Fibroblast of skin of left biceps (primary cell): ENCODE measurements at regions not wholly inside any gene's neighbourhood (a gene's known extent, or its start where the extent isn't known, plus 50 kb on each side); places are given as distances from the start of the nearest gene placed in this dataset.
"Not testable (repeated sequence)": the region's sequence is repeated elsewhere in the genome, so short reads cannot be mapped to it uniquely, and the experiment has no call there.

ENCODE experiments used
- DNase-seq, 2 experiments: peaks; one replicate each; pipeline ENCODE4 v3.0.0-alpha.2; 2013; ENCODE audit warnings: low read depth in 2 of 2

GRCh38 chr10:78210976-78211375 lies 177.3 kb downstream of the RPS24 start:
- DNase-seq, result no peak

- DNase-seq, result no peak
Observed at GRCh38 chr10:78211561-78212051, 177.9 kb downstream of the RPS24 start.

DNA sequence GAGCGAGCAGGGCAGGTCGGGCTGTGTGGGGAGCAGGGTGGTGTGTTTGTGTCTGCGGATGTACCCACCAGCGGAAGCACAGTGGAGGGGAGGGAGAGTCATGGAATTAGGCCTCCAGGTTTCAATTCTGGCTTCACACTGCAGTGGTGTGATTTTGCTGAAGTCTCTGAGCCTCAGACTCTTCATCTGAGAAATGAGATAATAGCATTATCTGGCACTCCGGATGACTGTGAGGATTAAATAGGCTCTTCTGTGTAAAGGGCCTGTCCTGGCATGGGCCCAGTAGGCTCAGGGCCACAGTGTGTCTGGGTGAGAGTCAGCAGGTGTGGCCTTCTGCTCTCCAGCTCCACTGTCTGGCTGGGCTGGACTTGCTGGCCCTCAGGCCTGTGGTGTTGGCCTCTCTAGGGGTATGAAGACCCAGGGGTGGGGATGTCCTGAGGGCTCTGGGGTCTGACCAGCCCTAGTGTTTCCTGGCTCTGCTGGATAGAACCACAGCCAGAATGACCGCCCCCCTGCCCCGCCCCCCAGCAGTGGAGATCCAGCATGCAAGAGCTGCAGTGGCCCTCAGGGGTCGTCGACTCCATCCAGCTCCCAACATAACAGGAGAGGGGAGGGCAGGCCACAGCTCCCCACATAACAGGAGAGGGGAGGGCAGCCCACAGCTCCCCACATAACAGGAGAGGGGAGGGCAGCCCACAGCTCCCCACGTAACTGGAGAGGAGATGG lies 178.6 kb downstream of the RPS24 start:
- DNase-seq, result no peak

- no peak for DNase-seq
Observed at GRCh38 chr10:78212786-78213175, 179.1 kb downstream of the RPS24 start.

DNA sequence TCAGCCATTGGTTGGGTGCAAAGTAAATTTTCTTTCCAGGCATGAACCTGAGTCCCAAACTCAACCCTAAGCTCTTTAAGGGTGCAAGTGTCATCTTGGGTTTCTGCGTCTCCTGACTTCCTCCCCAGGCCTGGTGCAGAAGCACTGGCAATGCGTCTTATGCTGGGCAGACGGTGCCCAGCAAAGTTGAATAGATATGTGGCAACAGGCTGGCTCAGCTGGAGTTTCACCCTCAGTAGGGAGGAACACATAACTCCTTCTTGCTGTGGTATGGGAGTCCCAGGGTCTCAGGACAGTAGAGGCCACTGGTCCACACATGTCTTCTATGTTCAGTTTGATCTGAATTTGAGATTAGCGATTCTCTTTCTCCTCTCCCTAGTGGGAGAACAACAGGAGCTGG lies 181.3 kb downstream of the RPS24 start:
- DNase-seq, result no peak

DNA sequence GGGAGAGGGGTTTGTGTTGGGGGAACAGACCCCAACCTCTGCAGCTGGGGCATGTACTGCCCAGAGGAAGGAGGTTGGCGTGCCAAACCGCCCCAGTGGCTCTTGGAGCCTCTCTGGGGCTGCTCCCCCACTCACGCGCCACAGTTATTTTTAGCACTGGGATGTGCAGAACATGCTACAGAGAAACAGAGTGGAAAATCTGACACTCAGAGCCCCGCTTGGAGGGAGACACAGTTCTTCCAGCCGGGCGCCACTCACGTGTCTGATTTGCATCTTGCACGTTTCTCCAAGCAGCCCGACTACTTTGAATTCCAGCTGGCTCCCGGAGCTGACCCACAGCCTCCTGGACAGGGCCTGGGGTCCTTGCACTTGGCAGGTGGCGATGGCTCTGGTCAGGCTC lies 182.0 kb downstream of the RPS24 start:
- DNase-seq, result peak; percentile 63 to 70

GRCh38 chr10:78217336-78217735 lies 183.7 kb downstream of the RPS24 start:
- DNase-seq, result no peak

- DNase-seq, result no peak
Observed at GRCh38 chr10:78218798-78219490, 185.3 kb downstream of the RPS24 start.

- DNase-seq, result not testable (repeated sequence)
Observed at GRCh38 chr10:78219568-78219967, 185.9 kb downstream of the RPS24 start.

GRCh38 chr10:78220781-78221180 lies 187.1 kb downstream of the RPS24 start:
- DNase-seq, result no peak

DNA sequence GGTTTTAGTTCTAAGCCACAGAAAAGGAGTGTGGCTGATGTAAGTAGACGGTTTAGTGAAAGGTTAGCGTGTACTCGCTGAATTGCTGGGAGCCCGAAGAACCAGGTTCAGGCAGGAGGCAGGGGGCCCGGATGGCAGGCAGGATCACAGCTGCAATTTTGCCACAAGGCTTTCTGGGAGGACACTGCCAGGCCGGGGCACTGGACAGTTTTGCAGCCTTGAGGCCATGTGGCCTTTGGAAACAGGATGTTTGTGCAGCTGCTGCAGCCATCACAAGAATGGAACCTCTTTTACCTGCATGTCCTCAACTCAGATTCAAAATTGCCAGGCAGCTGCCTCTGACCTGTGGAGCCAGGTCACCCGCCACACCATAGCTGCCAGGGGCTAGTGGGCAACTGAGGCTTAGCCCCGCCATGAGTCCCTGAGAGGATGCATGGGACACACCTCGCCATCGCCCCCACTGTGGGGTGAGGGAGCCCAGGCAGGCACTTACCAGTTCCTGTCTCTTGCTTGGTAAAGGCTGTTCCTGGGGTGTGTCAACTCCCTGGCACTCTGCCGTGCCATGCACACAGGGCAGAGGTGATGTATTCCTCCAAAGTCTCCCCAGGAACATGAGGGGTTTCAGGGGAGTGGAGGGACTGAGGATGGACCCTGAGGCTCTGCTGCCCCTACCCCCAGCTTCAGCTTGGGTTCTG lies 188.6 kb downstream of the RPS24 start:
- DNase-seq, result no peak

GRCh38 chr10:78223088-78223487 lies 189.4 kb downstream of the RPS24 start:
- no peak for DNase-seq

DNA sequence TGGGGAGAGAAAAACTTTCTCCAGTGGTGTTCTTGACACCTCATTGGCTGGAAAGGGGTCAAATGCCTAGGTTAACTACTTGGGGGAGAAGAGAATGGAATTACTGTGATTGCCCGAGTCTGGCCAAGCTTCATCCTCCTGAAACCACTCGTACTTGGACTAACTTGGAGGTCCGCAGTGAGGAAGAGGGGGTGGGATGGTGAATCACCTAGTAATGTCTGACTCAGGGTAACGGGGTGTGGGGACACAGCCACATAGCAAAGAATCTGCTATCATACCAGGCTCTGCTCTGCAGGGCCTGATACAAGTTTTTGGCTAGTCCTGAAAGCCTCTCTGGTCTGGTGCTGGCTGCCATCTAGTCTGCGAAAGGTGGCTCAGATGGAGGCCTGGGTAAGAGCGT lies 190.9 kb downstream of the RPS24 start:
- peak; percentile 33 to 38 for DNase-seq

DNA sequence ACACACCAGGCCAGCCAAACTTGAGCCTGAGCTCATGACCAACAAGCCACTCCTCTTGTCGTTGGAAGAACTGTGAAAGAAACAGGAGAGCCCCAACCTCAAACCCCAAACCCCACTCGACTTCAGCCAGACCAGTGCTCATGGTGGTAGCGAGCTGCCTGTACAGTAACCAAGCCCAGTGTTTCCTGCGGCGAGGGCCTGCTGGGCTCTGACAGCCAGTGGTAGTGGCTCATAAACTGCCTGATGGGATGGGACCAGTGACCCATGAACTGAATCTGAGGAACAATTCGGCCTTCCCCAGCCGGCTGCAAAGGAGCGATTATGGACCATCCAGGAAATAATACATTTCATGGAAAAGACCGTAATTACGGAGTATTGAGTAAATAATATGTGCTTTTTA lies 191.9 kb downstream of the RPS24 start:
- DNase-seq, result no peak

DNA sequence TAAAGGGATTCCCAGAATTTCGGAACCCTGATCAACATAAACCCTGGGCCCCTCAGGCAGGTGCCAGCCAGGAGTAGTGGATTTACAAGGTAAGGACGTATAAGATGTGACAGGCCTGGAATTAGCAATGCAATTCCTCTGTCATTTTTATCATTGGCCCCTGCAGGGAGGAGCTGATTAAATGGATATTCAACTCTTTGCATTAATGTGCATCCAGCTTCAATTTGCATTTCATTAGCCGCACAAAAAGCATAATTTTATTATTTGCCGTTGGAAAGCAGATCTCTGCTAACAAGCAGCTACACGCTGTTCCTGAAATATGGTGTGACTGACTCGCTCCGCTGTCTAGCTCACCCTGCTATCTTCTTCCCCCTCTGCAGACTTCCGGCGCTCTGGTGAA lies 195.8 kb downstream of the RPS24 start:
- DNase-seq, result no peak

- DNase-seq, result no peak
Observed at GRCh38 chr10:78229950-78230675, 196.4 kb downstream of the RPS24 start.

DNA sequence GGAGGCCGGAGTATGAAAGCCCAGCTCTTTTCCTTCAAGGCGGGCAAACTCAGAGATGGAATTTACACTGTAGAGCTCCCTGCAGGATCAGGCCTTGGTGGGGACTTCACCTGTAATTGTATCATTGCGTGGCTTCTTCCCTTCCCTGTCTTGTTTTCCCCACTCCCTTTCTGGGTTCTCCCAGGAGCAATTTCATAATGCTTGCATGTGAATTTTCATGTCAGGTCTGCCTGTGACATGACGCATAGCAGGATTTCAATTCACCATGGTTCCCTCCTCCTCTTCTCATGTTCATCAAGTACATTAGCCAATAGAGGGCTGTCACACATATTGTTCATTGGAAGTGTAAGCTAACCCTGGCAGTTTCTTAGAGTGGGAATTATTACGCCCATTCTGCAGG lies 197.7 kb downstream of the RPS24 start:
- no peak for DNase-seq

GRCh38 chr10:78231939-78232338 lies 198.3 kb downstream of the RPS24 start:
- no peak for DNase-seq

DNA sequence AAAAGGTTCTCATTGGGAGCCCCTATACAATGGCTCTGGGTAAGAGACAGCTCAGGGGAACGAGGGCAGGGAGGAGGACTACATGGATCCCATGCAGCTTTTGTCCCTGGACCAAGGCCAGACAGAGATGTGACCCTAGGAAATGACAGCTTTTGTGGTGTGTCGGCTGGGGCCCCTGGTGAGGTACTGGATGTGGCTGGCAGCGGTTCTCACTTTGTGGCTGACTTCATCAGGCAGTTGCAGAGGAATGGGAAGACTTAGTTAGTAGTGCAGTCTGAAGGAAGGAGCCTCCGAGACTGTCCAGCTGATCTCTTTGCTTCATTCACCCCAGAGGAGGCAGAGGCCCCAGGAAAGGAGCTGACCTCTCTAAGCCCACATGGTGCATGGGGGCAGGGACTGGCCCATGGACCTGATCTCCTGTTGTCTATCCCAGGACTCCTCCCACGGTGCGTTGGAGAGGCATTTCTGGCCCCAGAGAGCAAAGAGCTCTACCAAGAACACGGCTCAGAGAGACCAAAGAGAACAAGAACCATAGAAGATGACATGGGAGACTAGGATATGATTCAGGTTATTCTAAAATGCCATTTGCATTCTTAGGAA lies 202.9 kb downstream of the RPS24 start:
- no peak for DNase-seq

- not testable (repeated sequence) for DNase-seq
Observed at GRCh38 chr10:78237951-78238350, 204.3 kb downstream of the RPS24 start.

DNA sequence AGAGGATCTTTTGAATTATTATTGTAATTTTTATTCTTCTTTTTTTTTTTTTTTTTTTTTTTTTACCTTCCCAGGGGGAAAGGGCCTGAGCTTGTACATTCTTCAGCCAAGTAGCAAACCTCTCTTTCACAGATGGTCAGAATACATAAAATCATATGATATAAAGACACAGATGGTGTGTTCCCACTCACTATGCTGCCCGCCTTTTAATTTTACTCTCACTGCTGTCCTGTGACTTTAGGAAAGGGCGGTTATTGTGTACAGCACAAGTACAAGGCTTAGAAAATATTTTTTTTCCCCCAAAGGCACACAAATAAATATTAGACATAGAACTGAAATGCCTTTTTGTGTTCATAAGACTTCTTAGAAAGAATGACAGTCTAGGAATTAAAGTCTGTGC lies 213.6 kb downstream of the RPS24 start:
- no peak for DNase-seq

DNA sequence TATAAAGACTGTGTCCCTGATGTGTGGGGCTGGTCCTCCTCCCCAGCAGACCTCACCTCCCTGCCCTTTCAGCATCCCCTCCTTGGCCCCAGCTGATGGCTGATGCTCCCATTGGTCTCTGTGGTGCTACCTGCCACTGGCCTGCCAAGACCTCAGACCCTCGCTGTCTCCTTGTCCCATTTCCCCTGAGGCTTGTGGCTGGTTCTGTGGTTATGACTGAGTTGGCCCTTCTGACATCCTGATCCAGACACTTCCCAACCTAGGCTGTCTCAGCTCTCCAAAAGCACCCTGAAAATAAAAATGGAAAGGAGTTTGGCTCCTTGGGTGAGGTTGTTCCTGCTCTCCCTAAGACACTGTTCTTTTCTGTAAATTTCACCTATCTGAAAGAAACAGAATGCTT lies 214.2 kb downstream of the RPS24 start:
- no peak for DNase-seq
